GM12878 (cell line): ENCODE measurements at regions not wholly inside any gene's neighbourhood (a gene's known extent, or its start where the extent isn't known, plus 50 kb on each side); places are given as distances from the start of the nearest gene placed in this dataset.

Source experiments
- ATAC-seq: fragments of 200-7000 bp; cut with Tn5 transposase; 3 replicates; pipeline ENCODE4 v1.9.1; 2020; ENCODE audit warnings: mild to moderate bottlenecking, moderate library complexity
- BruUV-seq: library from RNA; stranded (reverse); fragments of 400-500 nt; replicated peaks from 2 replicates; lab custom pipeline; 2021; lab: Mats Ljungman, UMichigan
- CTCF ChIA-PET: fragments of 300-600 bp; sonication (Branson Sonifier 250); formaldehyde crosslinking; extraction: SDS; loops from one replicate; lab custom pipeline; 2021; ENCODE audit warnings: inconsistent platforms; lab: Yijun Ruan, JAX
- POLR2A ChIA-PET: fragments of 350-600 bp; formaldehyde crosslinking; extraction: SDS; loops from one replicate; lab custom pipeline; 2021; ENCODE audit warnings: inconsistent platforms; lab: Charles Lee
- RAD21 ChIA-PET: fragments of 300-600 bp; sonication (Branson Sonifier 250); formaldehyde crosslinking; loops from one replicate; lab custom pipeline; 2023; ENCODE audit warnings: antibody characterized with exemption; ENCODE audit not compliant: unreplicated experiment; lab: Charles Lee
- SMC1A ChIA-PET: fragments of 300-600 bp; sonication (Branson Sonifier 250); formaldehyde crosslinking; loops from one replicate; lab custom pipeline; 2023; ENCODE audit not compliant: unreplicated experiment, uncharacterized antibody; lab: Charles Lee
- DNase-seq: peaks from one replicate; pipeline ENCODE4 v3.0.0-alpha.2; 2011; ENCODE audit warnings: low read depth, low spot score
- FAIRE-seq: peaks from 3 replicates; lab custom pipeline; 2011; peaks lifted over from hg19 to GRCh38; lab: Jason Lieb, UNC
- H2AFZ ChIP-seq: 2 replicates; pipeline ENCODE4 v1.6.0; 2011; ENCODE audit warnings: low read depth, low read length, control low read depth; ENCODE audit not compliant: control insufficient read depth
- H3K27ac ChIP-seq: 2 replicates; pipeline ENCODE4 v1.5.1; 2011; ENCODE audit warnings: control low read depth; ENCODE audit not compliant: control insufficient read depth, insufficient read depth
- H3K27me3 ChIP-seq, 2 experiments: replicated peaks in 1 of 2; 2 replicates each; pipeline versions ENCODE4 v1.6.0 to v1.6.1; 2011; ENCODE audit warnings: low read length in 1 of 2; ENCODE audit not compliant: control insufficient read depth in 2 of 2, insufficient read depth in 2 of 2
- H3K36me3 ChIP-seq, 2 experiments: 2 replicates each; pipeline ENCODE4 v1.5.1; 2011; ENCODE audit warnings: low read length in 1 of 2; ENCODE audit not compliant: control insufficient read depth in 2 of 2, insufficient read depth in 2 of 2
- H3K4me1 ChIP-seq: 2 replicates; pipeline ENCODE4 v1.6.1; 2011; ENCODE audit warnings: mild to moderate bottlenecking, low read length, moderate library complexity, mixed read lengths; ENCODE audit not compliant: control insufficient read depth, insufficient read depth
- H3K4me2 ChIP-seq: 2 replicates; pipeline ENCODE4 v1.6.0; 2011; ENCODE audit warnings: control low read depth; ENCODE audit not compliant: control insufficient read depth, insufficient read depth
- H3K4me3 ChIP-seq: fragments of 200-600 bp; sonication (generic); 2 replicates; pipeline ENCODE4 v1.5.1; 2016
- H3K79me2 ChIP-seq: 2 replicates; pipeline ENCODE4 v1.6.0; 2011; ENCODE audit warnings: low read length; ENCODE audit not compliant: control insufficient read depth, insufficient read depth
- H3K9ac ChIP-seq: 2 replicates; pipeline ENCODE4 v1.8.0; 2011; ENCODE audit warnings: low read length, control low read depth, mixed read lengths; ENCODE audit not compliant: control insufficient read depth, insufficient read depth
- H3K9me3 ChIP-seq: replicated peaks from 3 replicates; pipeline ENCODE4 v1.5.1; 2011; ENCODE audit warnings: mild to moderate bottlenecking, low read length; ENCODE audit not compliant: control insufficient read depth, insufficient read depth
- H4K20me1 ChIP-seq: 2 replicates; pipeline ENCODE4 v1.6.0; 2011; ENCODE audit not compliant: control insufficient read depth, insufficient read depth
- EP300 ChIP-seq, 2 experiments: fragments of 150-350 bp in 1 of 2; IDR thresholded peaks; 2 replicates each; pipeline ENCODE4 v1.6.1; 2011 to 2012; ENCODE audit warnings: low read depth in 2 of 2, low read length in 2 of 2, borderline replicate concordance in 1 of 2, improper control_type of control experiment in 1 of 2, inconsistent platforms in 1 of 2; ENCODE audit not compliant: control insufficient read depth in 1 of 2
- JUND ChIP-seq: IDR thresholded peaks from 2 replicates; pipeline ENCODE4 v1.6.1; 2012; ENCODE audit warnings: low read depth, mild to moderate bottlenecking, low read length, improper control_type of control experiment, moderate library complexity
- KLF5 ChIP-seq: fragments of 450-650 bp; IDR thresholded peaks from 2 replicates; pipeline ENCODE4 v1.6.1; 2014; ENCODE audit warnings: mild to moderate bottlenecking; ENCODE audit not compliant: partially characterized antibody
- MEF2A ChIP-seq: IDR thresholded peaks from 2 replicates; pipeline ENCODE4 v1.6.1; 2011; ENCODE audit warnings: low read depth, mild to moderate bottlenecking, low read length, moderate library complexity; ENCODE audit not compliant: insufficient read depth
- MXI1 ChIP-seq: fragments of 150-350 bp; IDR thresholded peaks from 2 replicates; pipeline ENCODE4 v1.6.1; 2011; ENCODE audit warnings: low read depth, mild to moderate bottlenecking, inconsistent platforms, low read length, improper control_type of control experiment
- NFYA ChIP-seq: IDR thresholded peaks from 2 replicates; pipeline ENCODE4 v1.6.1; 2011; ENCODE audit warnings: low read depth, mild to moderate bottlenecking, low read length, improper control_type of control experiment, borderline replicate concordance
- NR2C1 ChIP-seq: fragments of 450-650 bp; IDR thresholded peaks from 2 replicates; pipeline ENCODE4 v1.6.1; 2017; ENCODE audit warnings: antibody characterized with exemption, mild to moderate bottlenecking, moderate library complexity
- SMAD5 ChIP-seq: IDR thresholded peaks from 2 replicates; pipeline ENCODE4 v1.6.1; 2016; ENCODE audit warnings: antibody characterized with exemption, low read depth
- in situ Hi-C: fragments of 300-500 bp; cut with MboI; formaldehyde crosslinking; loops from 9 replicates; pipeline ENCODE4 v1.14.3; 2018; ENCODE audit warnings: mixed read lengths
- intact Hi-C: fragments of 100-400 bp; cut with micrococcal nuclease; formaldehyde crosslinking; loops from one replicate; pipeline ENCODE4 v1.14.2; 2022; ENCODE audit not compliant: unreplicated experiment
- TF ChIP-seq, protein P1 (sequence below): IDR thresholded peaks from 2 replicates; pipeline ENCODE4 v1.6.1; 2012; ENCODE audit warnings: mild to moderate bottlenecking, low read depth, low read length
- TF ChIP-seq, protein P2 (sequence below): IDR thresholded peaks from 2 replicates; pipeline ENCODE4 v1.6.1; 2011; ENCODE audit warnings: mild to moderate bottlenecking, low read depth, low read length, moderate library complexity; ENCODE audit not compliant: insufficient replicate concordance
- TF ChIP-seq, protein P3 (sequence below): fragments of 450-650 bp; IDR thresholded peaks from 2 replicates; pipeline ENCODE4 v1.6.1; 2017; ENCODE audit warnings: mild to moderate bottlenecking, moderate library complexity

DNA sequence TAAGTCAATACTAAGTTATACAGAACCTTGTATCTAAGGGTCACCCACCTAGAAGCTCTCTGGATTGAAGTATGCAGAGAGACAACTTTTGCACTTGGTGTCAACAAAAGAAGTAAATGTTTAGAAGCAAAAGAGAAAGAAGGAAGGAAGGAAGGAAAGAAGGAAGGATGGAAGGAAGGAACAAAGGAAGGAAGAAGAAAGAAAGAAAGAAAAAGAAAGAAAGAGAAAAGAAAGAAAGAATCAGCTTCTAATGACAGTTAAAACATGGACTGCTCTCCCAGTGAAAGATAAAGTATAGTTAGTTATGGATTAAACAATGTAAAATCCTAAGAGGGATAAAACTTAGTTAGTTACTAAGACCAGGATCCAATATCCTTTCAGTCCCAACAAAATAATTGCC, 613.8 kb upstream of the NR2F2 start:
- Histone ChIP-seq H3K9ac (no peak overlapping the region), H3K36me3 (no peaks in the 10 kb centered on the region), H3K79me2 (no peaks in the 10 kb centered on the region), H3K4me3 (no peak overlapping the region), H2AFZ (no peak overlapping the region), H4K20me1 (no peaks in the 10 kb centered on the region), H3K27me3 (no peaks in the 10 kb centered on the region), H3K4me1 (no peaks in the 10 kb centered on the region), H3K9me3 (no peaks in the 10 kb centered on the region; the same call in 2 of the 3 replicates), H3K4me2 (no peak overlapping the region), H3K27ac (no peak overlapping the region)
- no peak for DNase-seq
- no peak for FAIRE-seq
- TF ChIP-seq MXI1 (no peak), NR2C1 (no peak), SMAD5 (no peak), JUND (no peak), NFYA (no peak), KLF5 (no peak), EP300 (IDR thresholded peaks at IDR 0.05; ENCODE audit: borderline replicate concordance in 1 of 2, control insufficient read depth in 1 of 2, low read depth in 2 of 2, low read length in 2 of 2) (no peak), MEF2A (no peak)
- TF ChIP-seq, protein P1, sequence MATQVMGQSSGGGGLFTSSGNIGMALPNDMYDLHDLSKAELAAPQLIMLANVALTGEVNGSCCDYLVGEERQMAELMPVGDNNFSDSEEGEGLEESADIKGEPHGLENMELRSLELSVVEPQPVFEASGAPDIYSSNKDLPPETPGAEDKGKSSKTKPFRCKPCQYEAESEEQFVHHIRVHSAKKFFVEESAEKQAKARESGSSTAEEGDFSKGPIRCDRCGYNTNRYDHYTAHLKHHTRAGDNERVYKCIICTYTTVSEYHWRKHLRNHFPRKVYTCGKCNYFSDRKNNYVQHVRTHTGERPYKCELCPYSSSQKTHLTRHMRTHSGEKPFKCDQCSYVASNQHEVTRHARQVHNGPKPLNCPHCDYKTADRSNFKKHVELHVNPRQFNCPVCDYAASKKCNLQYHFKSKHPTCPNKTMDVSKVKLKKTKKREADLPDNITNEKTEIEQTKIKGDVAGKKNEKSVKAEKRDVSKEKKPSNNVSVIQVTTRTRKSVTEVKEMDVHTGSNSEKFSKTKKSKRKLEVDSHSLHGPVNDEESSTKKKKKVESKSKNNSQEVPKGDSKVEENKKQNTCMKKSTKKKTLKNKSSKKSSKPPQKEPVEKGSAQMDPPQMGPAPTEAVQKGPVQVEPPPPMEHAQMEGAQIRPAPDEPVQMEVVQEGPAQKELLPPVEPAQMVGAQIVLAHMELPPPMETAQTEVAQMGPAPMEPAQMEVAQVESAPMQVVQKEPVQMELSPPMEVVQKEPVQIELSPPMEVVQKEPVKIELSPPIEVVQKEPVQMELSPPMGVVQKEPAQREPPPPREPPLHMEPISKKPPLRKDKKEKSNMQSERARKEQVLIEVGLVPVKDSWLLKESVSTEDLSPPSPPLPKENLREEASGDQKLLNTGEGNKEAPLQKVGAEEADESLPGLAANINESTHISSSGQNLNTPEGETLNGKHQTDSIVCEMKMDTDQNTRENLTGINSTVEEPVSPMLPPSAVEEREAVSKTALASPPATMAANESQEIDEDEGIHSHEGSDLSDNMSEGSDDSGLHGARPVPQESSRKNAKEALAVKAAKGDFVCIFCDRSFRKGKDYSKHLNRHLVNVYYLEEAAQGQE = no peak
- TF ChIP-seq, protein P2, sequence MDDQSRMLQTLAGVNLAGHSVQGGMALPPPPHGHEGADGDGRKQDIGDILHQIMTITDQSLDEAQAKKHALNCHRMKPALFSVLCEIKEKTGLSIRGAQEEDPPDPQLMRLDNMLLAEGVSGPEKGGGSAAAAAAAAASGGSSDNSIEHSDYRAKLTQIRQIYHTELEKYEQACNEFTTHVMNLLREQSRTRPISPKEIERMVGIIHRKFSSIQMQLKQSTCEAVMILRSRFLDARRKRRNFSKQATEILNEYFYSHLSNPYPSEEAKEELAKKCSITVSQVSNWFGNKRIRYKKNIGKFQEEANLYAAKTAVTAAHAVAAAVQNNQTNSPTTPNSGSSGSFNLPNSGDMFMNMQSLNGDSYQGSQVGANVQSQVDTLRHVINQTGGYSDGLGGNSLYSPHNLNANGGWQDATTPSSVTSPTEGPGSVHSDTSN = no peak
- TF ChIP-seq, protein P3, sequence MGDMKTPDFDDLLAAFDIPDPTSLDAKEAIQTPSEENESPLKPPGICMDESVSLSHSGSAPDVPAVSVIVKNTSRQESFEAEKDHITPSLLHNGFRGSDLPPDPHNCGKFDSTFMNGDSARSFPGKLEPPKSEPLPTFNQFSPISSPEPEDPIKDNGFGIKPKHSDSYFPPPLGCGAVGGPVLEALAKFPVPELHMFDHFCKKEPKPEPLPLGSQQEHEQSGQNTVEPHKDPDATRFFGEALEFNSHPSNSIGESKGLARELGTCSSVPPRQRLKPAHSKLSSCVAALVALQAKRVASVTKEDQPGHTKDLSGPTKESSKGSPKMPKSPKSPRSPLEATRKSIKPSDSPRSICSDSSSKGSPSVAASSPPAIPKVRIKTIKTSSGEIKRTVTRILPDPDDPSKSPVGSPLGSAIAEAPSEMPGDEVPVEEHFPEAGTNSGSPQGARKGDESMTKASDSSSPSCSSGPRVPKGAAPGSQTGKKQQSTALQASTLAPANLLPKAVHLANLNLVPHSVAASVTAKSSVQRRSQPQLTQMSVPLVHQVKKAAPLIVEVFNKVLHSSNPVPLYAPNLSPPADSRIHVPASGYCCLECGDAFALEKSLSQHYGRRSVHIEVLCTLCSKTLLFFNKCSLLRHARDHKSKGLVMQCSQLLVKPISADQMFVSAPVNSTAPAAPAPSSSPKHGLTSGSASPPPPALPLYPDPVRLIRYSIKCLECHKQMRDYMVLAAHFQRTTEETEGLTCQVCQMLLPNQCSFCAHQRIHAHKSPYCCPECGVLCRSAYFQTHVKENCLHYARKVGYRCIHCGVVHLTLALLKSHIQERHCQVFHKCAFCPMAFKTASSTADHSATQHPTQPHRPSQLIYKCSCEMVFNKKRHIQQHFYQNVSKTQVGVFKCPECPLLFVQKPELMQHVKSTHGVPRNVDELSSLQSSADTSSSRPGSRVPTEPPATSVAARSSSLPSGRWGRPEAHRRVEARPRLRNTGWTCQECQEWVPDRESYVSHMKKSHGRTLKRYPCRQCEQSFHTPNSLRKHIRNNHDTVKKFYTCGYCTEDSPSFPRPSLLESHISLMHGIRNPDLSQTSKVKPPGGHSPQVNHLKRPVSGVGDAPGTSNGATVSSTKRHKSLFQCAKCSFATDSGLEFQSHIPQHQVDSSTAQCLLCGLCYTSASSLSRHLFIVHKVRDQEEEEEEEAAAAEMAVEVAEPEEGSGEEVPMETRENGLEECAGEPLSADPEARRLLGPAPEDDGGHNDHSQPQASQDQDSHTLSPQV = no peak
- no TSS peak for BruUV-seq
- in situ Hi-C loops (no loop called here), intact Hi-C loops (no loop called here)
- no peak for ATAC-seq
- POLR2A ChIA-PET = no interaction called here
- RAD21 ChIA-PET = no interaction called here
- CTCF ChIA-PET = interaction anchor here (1.0 to 1.3 kb wide), 2 partner anchors 8 to 19 kb away, joined by 3 read pairs; no protein-coding TSS in a partner anchor
- SMC1A ChIA-PET = interaction anchor here (1.0 to 1.6 kb wide), 6 partner anchors 8 to 84 kb away, joined by 3 to 5 read pairs (median 3); no protein-coding TSS in a partner anchor
